OCI-LY3 (cell line): ENCODE measurements at regions not wholly inside any gene's neighbourhood (a gene's known extent, or its start where the extent isn't known, plus 50 kb on each side); places are given as distances from the start of the nearest gene placed in this dataset.
"Not testable (repeated sequence)": the region's sequence is repeated elsewhere in the genome, so short reads cannot be mapped to it uniquely, and the experiment has no call there.

Experiments used
- H2AFZ ChIP-seq: fragments of 200-600, 300-600 bp; shearing (Covaris generic); 2 replicates; pipeline ENCODE4 v1.6.0; 2014; ENCODE audit warnings: antibody characterized with exemption, low read depth, low read length
- H3K27ac ChIP-seq: fragments of 200-600, 300-600 bp; sonication (generic); 2 replicates; pipeline ENCODE4 v1.5.1; 2014; ENCODE audit warnings: mild to moderate bottlenecking, low read length, moderate library complexity, mixed read lengths
- H3K27me3 ChIP-seq: fragments of 200-600, 300-600 bp; sonication (generic); 2 replicates; pipeline ENCODE4 v1.6.1; 2014; ENCODE audit warnings: low read depth, low read length, mixed read lengths
- H3K36me3 ChIP-seq: fragments of 200-600, 300-600 bp; sonication (generic); replicated peaks from 2 replicates; pipeline ENCODE3; 2014; ENCODE audit warnings: low read depth, low read length, mixed read lengths
- H3K4me1 ChIP-seq: fragments of 300-600, 200-600 bp; sonication (generic); 2 replicates; pipeline ENCODE4 v1.6.1; 2014; ENCODE audit warnings: low read length, mixed read lengths
- H3K4me2 ChIP-seq: fragments of 200-600, 300-600 bp; sonication (generic); 2 replicates; pipeline ENCODE4 v1.6.1; 2014; ENCODE audit warnings: low read length, mixed read lengths
- H3K4me3 ChIP-seq: fragments of 300-600, 200-600 bp; sonication (generic); 2 replicates; pipeline ENCODE4 v1.5.1; 2014; ENCODE audit warnings: antibody characterized with exemption, mild to moderate bottlenecking, low read length, moderate library complexity
- H3K79me2 ChIP-seq: fragments of 300-600, 200-600 bp; shearing (Covaris generic); 2 replicates; pipeline ENCODE4 v1.6.1; 2014; ENCODE audit warnings: mild to moderate bottlenecking, low read length, mixed read lengths
- H3K9ac ChIP-seq: fragments of 300-600, 200-600 bp; shearing (Covaris generic); 2 replicates; pipeline ENCODE4 v1.6.0; 2014; ENCODE audit warnings: mild to moderate bottlenecking, low read length, moderate library complexity
- H3K9me3 ChIP-seq: fragments of 200-600, 300-600 bp; shearing (Covaris generic); 2 replicates; pipeline ENCODE4 v1.6.1; 2014; ENCODE audit warnings: low read length, mixed read lengths; ENCODE audit not compliant: insufficient read depth
- H4K20me1 ChIP-seq: fragments of 200-600, 300-600 bp; sonication (generic); 2 replicates; pipeline ENCODE4 v1.6.1; 2016; ENCODE audit warnings: low read length, mixed read lengths; ENCODE audit not compliant: insufficient read depth
- EZH2phosphoT487 ChIP-seq: fragments of 200-600 bp; shearing (Covaris generic); IDR thresholded peaks from 2 replicates; pipeline ENCODE4 v1.6.1; 2018; ENCODE audit warnings: antibody characterized with exemption, mixed run types, low read depth
- TF ChIP-seq, protein P1 (sequence below): fragments of 200-600, 300-600 bp; sonication (generic); IDR thresholded peaks from 2 replicates; pipeline ENCODE4 v1.5.1; 2014; ENCODE audit warnings: antibody characterized with exemption, low read length, low read depth

DNA sequence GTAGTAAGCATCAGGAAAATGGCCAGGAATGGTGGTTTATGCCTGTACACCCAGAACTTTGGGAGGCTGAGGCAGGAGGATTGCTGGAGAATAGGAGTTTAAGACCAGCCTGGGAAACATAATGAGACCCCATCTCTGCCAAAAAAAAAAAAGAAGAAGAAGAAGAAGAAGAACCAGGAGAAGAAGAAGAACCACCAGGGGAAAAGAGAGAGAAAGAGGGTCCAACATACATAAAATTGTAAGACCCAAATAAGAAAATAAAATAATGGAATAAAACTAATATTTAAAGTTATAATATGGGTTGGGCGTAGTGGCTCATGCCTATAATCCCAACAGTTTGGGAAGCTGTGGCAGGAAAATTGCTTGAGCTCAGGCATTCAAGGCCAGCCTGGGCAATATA, 408.4 kb downstream of the ZFHX3 start:
- H3K9me3 ChIP-seq, result no peaks in the 10 kb centered on the region
- H3K4me2 ChIP-seq, result no peak overlapping the region
- H3K4me3 ChIP-seq, result no peak overlapping the region
- TF ChIP-seq EZH2phosphoT487, result no peak
- TF ChIP-seq, protein P1, sequence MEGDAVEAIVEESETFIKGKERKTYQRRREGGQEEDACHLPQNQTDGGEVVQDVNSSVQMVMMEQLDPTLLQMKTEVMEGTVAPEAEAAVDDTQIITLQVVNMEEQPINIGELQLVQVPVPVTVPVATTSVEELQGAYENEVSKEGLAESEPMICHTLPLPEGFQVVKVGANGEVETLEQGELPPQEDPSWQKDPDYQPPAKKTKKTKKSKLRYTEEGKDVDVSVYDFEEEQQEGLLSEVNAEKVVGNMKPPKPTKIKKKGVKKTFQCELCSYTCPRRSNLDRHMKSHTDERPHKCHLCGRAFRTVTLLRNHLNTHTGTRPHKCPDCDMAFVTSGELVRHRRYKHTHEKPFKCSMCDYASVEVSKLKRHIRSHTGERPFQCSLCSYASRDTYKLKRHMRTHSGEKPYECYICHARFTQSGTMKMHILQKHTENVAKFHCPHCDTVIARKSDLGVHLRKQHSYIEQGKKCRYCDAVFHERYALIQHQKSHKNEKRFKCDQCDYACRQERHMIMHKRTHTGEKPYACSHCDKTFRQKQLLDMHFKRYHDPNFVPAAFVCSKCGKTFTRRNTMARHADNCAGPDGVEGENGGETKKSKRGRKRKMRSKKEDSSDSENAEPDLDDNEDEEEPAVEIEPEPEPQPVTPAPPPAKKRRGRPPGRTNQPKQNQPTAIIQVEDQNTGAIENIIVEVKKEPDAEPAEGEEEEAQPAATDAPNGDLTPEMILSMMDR, result no peak
- no peaks in the 10 kb centered on the region; the same call in 1 of the 2 replicates for H3K79me2 ChIP-seq
- no peak overlapping the region for H3K9ac ChIP-seq
- H3K36me3 ChIP-seq, result no peaks in the 10 kb centered on the region
- H2AFZ ChIP-seq, result no peak overlapping the region
- H3K4me1 ChIP-seq, result no peaks in the 10 kb centered on the region
- H3K27me3 ChIP-seq, result no peaks in the 10 kb centered on the region
- H4K20me1 ChIP-seq, result no peaks in the 10 kb centered on the region
- H3K27ac ChIP-seq, result no peak overlapping the region

DNA sequence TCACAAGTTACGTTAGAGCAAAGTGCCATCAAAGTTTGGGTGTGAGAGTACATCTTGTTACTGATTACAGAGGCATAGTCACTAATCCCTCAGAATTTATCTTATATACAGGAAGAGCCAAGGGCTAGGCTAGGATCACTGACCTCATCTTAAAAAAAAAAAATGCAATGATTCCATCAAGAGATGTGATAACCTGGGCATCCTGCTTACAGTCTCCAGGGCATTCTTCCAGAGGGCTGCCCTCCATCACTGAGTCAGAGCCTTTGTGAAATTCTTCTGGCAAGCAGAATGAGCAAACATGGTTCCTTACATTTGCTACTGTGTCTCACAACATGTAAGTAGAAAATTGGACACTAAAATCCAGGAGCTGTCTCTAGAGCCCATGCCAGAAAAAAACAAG, 410.6 kb downstream of the ZFHX3 start:
- no peaks in the 10 kb centered on the region for H4K20me1 ChIP-seq
- no peaks in the 10 kb centered on the region for H3K9me3 ChIP-seq
- no peaks in the 10 kb centered on the region for H3K4me1 ChIP-seq
- H3K27ac ChIP-seq, result no peak overlapping the region
- no peak overlapping the region for H3K4me3 ChIP-seq
- no peak overlapping the region for H3K4me2 ChIP-seq
- peaks cover 4% of the 10 kb centered on the region for H3K36me3 ChIP-seq
- TF ChIP-seq EZH2phosphoT487, result no peak
- TF ChIP-seq, protein P1, result no peak
- no peaks in the 10 kb centered on the region; the same call in 1 of the 2 replicates for H3K79me2 ChIP-seq
- no peak overlapping the region for H3K9ac ChIP-seq
- no peaks in the 10 kb centered on the region for H3K27me3 ChIP-seq
- no peak overlapping the region for H2AFZ ChIP-seq

DNA sequence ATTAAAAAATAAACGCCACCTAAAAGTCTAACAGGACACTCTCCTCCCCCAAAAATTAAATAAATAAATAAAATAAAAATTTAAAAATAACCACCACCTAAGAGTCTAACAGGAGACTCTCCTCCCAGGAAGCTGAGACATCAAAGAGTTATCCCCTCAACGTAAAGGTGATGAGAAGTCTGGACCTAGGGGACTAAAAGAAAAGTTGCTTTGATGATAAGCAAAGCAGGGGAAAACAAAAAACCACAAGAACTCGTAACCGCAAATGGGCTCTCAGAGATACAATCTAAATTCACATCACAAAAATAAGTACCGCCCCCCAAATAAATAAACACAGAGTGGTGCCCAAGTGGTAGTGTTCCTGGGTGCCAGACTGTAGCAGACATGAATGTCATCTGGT, 412.2 kb downstream of the ZFHX3 start:
- Histone ChIP-seq H3K36me3 (peaks cover 4% of the 10 kb centered on the region), H4K20me1 (no peaks in the 10 kb centered on the region), H3K79me2 (no peaks in the 10 kb centered on the region), H3K4me2 (no peak overlapping the region), H3K27ac (no peak overlapping the region), H3K9ac (no peak overlapping the region), H3K4me3 (no peak overlapping the region), H3K4me1 (no peaks in the 10 kb centered on the region), H3K27me3 (no peaks in the 10 kb centered on the region), H3K9me3 (no peaks in the 10 kb centered on the region), H2AFZ (no peak overlapping the region)
- TF ChIP-seq EZH2phosphoT487, result no peak
- TF ChIP-seq, protein P1, result no peak

DNA sequence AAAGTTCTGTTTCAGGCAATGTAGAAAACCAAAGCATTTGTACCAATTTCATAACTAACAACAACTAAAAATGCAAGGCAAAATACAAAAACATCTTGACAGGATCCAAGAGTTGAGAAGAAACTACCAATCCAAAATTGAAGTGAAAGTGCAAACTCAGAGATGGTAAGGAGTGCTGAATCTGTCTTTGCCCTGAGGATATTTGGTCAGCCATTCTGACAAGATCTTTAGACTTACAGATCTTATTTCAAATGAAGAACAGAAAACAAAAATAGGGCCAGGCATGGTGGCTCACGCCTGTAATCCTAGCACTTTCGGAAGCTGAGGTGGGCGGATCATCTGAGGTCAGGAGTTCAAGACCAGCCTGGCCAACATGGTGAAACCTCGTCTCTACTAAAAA, 412.8 kb downstream of the ZFHX3 start:
- Histone ChIP-seq H3K27ac (no peak overlapping the region), H4K20me1 (no peaks in the 10 kb centered on the region), H3K9ac (no peak overlapping the region), H3K4me1 (no peaks in the 10 kb centered on the region), H3K36me3 (peaks cover 4% of the 10 kb centered on the region), H3K79me2 (no peaks in the 10 kb centered on the region), H3K4me3 (no peak overlapping the region), H3K27me3 (no peaks in the 10 kb centered on the region), H3K9me3 (no peaks in the 10 kb centered on the region), H2AFZ (no peak overlapping the region), H3K4me2 (no peak overlapping the region)
- TF ChIP-seq, protein P1, result no peak
- no peak for TF ChIP-seq EZH2phosphoT487

DNA sequence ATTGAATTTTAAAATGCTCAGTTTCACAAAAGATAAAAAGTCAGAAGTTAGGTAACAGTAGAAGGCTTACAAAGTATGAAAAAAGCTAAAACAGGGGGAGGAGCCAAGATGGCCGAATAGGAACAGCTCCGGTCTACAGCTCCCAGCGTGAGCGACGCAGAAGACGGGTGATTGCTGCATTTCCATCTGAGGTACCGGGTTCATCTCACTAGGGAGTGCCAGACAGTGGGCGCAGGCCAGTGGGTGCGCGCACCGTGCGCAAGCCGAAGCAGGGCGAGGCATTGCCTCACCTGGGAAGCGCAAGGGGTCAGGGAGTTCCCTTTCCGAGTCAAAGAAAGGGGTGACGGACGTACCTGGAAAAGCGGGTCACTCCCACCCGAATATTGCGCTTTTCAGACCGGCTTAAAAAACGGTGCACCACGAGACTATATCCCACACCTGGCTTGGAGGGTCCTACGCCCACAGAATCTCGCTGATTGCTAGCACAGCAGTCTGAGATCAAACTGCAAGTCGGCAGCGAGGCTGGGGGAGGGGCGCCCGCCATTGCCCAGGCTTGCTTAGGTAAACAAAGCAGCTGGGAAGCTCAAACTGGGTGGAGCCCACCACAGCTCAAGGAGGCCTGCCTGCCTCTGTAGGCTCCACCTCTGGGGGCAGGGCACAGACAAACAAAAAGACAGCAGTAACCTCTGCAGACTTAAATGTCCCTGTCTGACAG, 420.6 kb downstream of the ZFHX3 start:
- not testable (repeated sequence) for H3K4me1 ChIP-seq, H2AFZ ChIP-seq, H4K20me1 ChIP-seq, H3K9ac ChIP-seq, H3K27me3 ChIP-seq, H3K27ac ChIP-seq, H3K79me2 ChIP-seq, H3K9me3 ChIP-seq, H3K4me3 ChIP-seq, H3K36me3 ChIP-seq, H3K4me2 ChIP-seq
